Endothelial cell of umbilical vein (primary cell): ENCODE measurements at regions not wholly inside any gene's neighbourhood (a gene's known extent, or its start where the extent isn't known, plus 50 kb on each side); places are given as distances from the start of the nearest gene placed in this dataset.

ENCODE experiments used
- BruUV-seq: library from RNA; stranded (reverse); fragments of 400-500 nt; replicated peaks from 2 replicates; lab custom pipeline; 2021; lab: Mats Ljungman, UMichigan
- CTCF ChIA-PET: fragments of 300-600, 350-600 bp; sonication (Branson Sonifier 250); formaldehyde crosslinking; loops from one replicate; lab custom pipeline; 2021; ENCODE audit warnings: antibody characterized with exemption, inconsistent platforms; lab: Charles Lee
- POLR2A ChIA-PET: fragments of 300-600, 350-600 bp; sonication (Branson Sonifier 250); formaldehyde crosslinking; loops from one replicate; lab custom pipeline; 2021; ENCODE audit warnings: antibody characterized with exemption, inconsistent platforms; lab: Charles Lee
- DNase-seq: peaks from one replicate; pipeline ENCODE4 v3.0.0-alpha.2; 2011; ENCODE audit warnings: low read depth, low spot score
- FAIRE-seq: peaks from 2 replicates; lab custom pipeline; 2011; peaks lifted over from hg19 to GRCh38; lab: Jason Lieb, UNC
- H2AFZ ChIP-seq: 2 replicates; pipeline ENCODE4 v1.6.0; 2012; ENCODE audit warnings: low read depth, low read length, control low read depth, inconsistent platforms
- H3K27ac ChIP-seq: 2 replicates; pipeline ENCODE4 v1.5.1; 2011; ENCODE audit warnings: low read depth, mild to moderate bottlenecking, control low read depth, low read length, moderate library complexity; ENCODE audit not compliant: insufficient read depth
- H3K27me3 ChIP-seq, 2 experiments: 2 replicates each; pipeline versions ENCODE4 v1.6.0 to v1.6.1; 2011; ENCODE audit warnings: low read length in 2 of 2, mixed read lengths in 1 of 2; ENCODE audit not compliant: control insufficient read depth in 2 of 2, insufficient read depth in 2 of 2
- H3K36me3 ChIP-seq, 2 experiments: 2 replicates in 1 of 2; 3 replicates in 1 of 2; pipeline ENCODE4 v1.5.1; 2011; ENCODE audit warnings: low read length in 2 of 2, mild to moderate bottlenecking in 1 of 2, moderate library complexity in 1 of 2; ENCODE audit not compliant: control insufficient read depth in 2 of 2, insufficient read depth in 2 of 2; ENCODE audit errors: extremely low read depth in 1 of 2
- H3K4me1 ChIP-seq: 3 replicates; pipeline ENCODE4 v1.5.1; 2011; ENCODE audit warnings: mild to moderate bottlenecking, low read length; ENCODE audit not compliant: control insufficient read depth, insufficient read depth; ENCODE audit errors: extremely low read depth
- H3K4me2 ChIP-seq: 2 replicates; pipeline ENCODE4 v1.6.1; 2011; ENCODE audit warnings: low read length, control low read depth, mixed read lengths; ENCODE audit not compliant: insufficient read depth
- H3K4me3 ChIP-seq, 3 experiments: fragments of 200-600 bp in 1 of 3; sonication (generic), shearing (Covaris generic) in 1 of 3; replicated peaks in 1 of 3; 2 replicates each; pipeline ENCODE4 v1.5.1; 2011 to 2016; ENCODE audit warnings: control low read depth in 3 of 3, low read length in 3 of 3, mild to moderate bottlenecking in 2 of 3, inconsistent platforms in 1 of 3, low read depth in 1 of 3, moderate library complexity in 1 of 3; ENCODE audit not compliant: insufficient read depth in 1 of 3
- H3K79me2 ChIP-seq: 2 replicates; pipeline ENCODE4 v1.6.0; 2012; ENCODE audit warnings: low read length, inconsistent platforms; ENCODE audit not compliant: control insufficient read depth, insufficient read depth
- H3K9ac ChIP-seq: replicated peaks from 2 replicates; pipeline ENCODE3; 2011; ENCODE audit warnings: low read length, control low read depth; ENCODE audit not compliant: insufficient read depth; ENCODE audit errors: extremely low read depth
- H3K9me1 ChIP-seq: replicated peaks from 3 replicates; pipeline ENCODE4 v1.6.0; 2011; ENCODE audit warnings: mild to moderate bottlenecking, low read length; ENCODE audit not compliant: control insufficient read depth, insufficient read depth; ENCODE audit errors: extremely low read depth
- H3K9me3 ChIP-seq: replicated peaks from 2 replicates; pipeline ENCODE4 v1.5.1; 2012; ENCODE audit warnings: low read length, inconsistent platforms; ENCODE audit not compliant: control insufficient read depth, insufficient read depth
- H4K20me1 ChIP-seq: replicated peaks from 2 replicates; pipeline ENCODE3; 2011; ENCODE audit warnings: mild to moderate bottlenecking, low read length; ENCODE audit not compliant: control insufficient read depth, insufficient read depth; ENCODE audit errors: extremely low read depth
- CTCF ChIP-seq, 2 donors: IDR thresholded peaks; 1 replicate in 1 of 2; 2 replicates in 1 of 2; pipeline ENCODE4 v1.5.1; 2011; ENCODE audit warnings: low read length in 2 of 2, mild to moderate bottlenecking in 2 of 2, moderate library complexity in 2 of 2, control low read depth in 1 of 2, inconsistent platforms in 1 of 2, low read depth in 1 of 2; ENCODE audit not compliant: insufficient read depth in 1 of 2; ENCODE audit errors: extremely low read depth in 1 of 2
- EZH2 ChIP-seq: IDR thresholded peaks from 2 replicates; pipeline ENCODE4 v1.6.1; 2012; ENCODE audit warnings: borderline replicate concordance, low read depth, mild to moderate bottlenecking, moderate library complexity, low read length, inconsistent platforms; ENCODE audit not compliant: severe bottlenecking
- FOS ChIP-seq: IDR thresholded peaks from 2 replicates; pipeline ENCODE4 v1.6.1; 2011; ENCODE audit warnings: mild to moderate bottlenecking, low read length, moderate library complexity, borderline replicate concordance; ENCODE audit not compliant: insufficient read depth
- GATA2 ChIP-seq: IDR thresholded peaks from 2 replicates; pipeline ENCODE4 v1.7.0; 2011; ENCODE audit warnings: low read depth, mild to moderate bottlenecking, moderate library complexity, mixed read lengths, low read length; ENCODE audit not compliant: insufficient read length, insufficient read depth
- JUN ChIP-seq: IDR thresholded peaks from 2 replicates; pipeline ENCODE4 v1.6.1; 2011; ENCODE audit warnings: borderline replicate concordance, low read depth; ENCODE audit not compliant: insufficient read length, insufficient read depth
- MAX ChIP-seq: IDR thresholded peaks from 2 replicates; pipeline ENCODE4 v1.6.1; 2011; ENCODE audit not compliant: insufficient read depth, insufficient read length
- MYC ChIP-seq: IDR thresholded peaks from one replicate; pipeline ENCODE4 v1.6.1; 2011; ENCODE audit warnings: mild to moderate bottlenecking, low read depth, low read length
- POLR2A ChIP-seq: IDR thresholded peaks from 2 replicates; pipeline ENCODE4 v1.6.1; 2012; ENCODE audit warnings: low read depth, mild to moderate bottlenecking, control low read depth, low read length
- POLR2AphosphoS5 ChIP-seq: IDR thresholded peaks from 2 replicates; pipeline ENCODE4 v1.6.1; 2012; ENCODE audit warnings: low read depth, mild to moderate bottlenecking, control low read depth, low read length, moderate library complexity; ENCODE audit not compliant: insufficient read depth
- dilution Hi-C: fragments of 300-500 bp; cut with MboI; formaldehyde crosslinking; loops from one replicate; pipeline ENCODE4 v1.15.0; 2019; ENCODE audit warnings: low sequenced_read_pairs; ENCODE audit not compliant: extremely low pct_ligation_motif_present
- intact Hi-C: fragments of 100-400 bp; cut with micrococcal nuclease; formaldehyde crosslinking; loops from one replicate; pipeline ENCODE4 v1.10.0; 2022

GRCh38 chr2:220152281-220152935 is 525.0 kb downstream of the SLC4A3 start:
- no peaks in the 10 kb centered on the region for H3K27me3 ChIP-seq
- no peak overlapping the region for H3K9ac ChIP-seq
- no peak overlapping the region for H3K4me2 ChIP-seq
- DNase-seq = no peak
- no peaks in the 10 kb centered on the region for H4K20me1 ChIP-seq
- BruUV-seq = no TSS peak
- no peaks in the 10 kb centered on the region for H3K9me1 ChIP-seq
- no peak for FAIRE-seq
- no peak overlapping the region for H3K4me3 ChIP-seq
- ChIA-PET CTCF (no interaction called here), POLR2A (no interaction called here)
- H3K27ac ChIP-seq = no peak overlapping the region
- intact Hi-C loops (no loop called here), dilution Hi-C loops (no loop called here)
- no peaks in the 10 kb centered on the region for H3K36me3 ChIP-seq
- no peak overlapping the region for H2AFZ ChIP-seq
- peaks cover 4% of the 10 kb centered on the region for H3K9me3 ChIP-seq
- no peaks in the 10 kb centered on the region for H3K79me2 ChIP-seq
- no peak for TF ChIP-seq FOS
- no peak for TF ChIP-seq CTCF (IDR thresholded peaks at IDR 0.05; ENCODE audit: extremely low read depth in 1 of 2, insufficient read depth in 1 of 2, low read depth in 1 of 2, low read length in 2 of 2)
- TF ChIP-seq POLR2A = no peak
- no peak for TF ChIP-seq EZH2
- H3K4me1 ChIP-seq = no peaks in the 10 kb centered on the region

- Histone ChIP-seq H3K4me3 (no peak overlapping the region), H3K9me3 (peaks cover 4% of the 10 kb centered on the region), H3K9ac (no peak overlapping the region), H3K36me3 (no peaks in the 10 kb centered on the region), H3K27me3 (no peaks in the 10 kb centered on the region), H3K9me1 (no peaks in the 10 kb centered on the region), H4K20me1 (no peaks in the 10 kb centered on the region), H3K4me1 (no peaks in the 10 kb centered on the region), H2AFZ (no peak overlapping the region), H3K79me2 (no peaks in the 10 kb centered on the region), H3K27ac (no peak overlapping the region), H3K4me2 (no peak overlapping the region)
- POLR2A ChIA-PET = no interaction called here
- dilution Hi-C loops (no loop called here), intact Hi-C loops (no loop called here)
- no TSS peak for BruUV-seq
- CTCF ChIA-PET = no interaction called here
- no peak for DNase-seq
- no peak for FAIRE-seq
- TF ChIP-seq CTCF (IDR thresholded peaks at IDR 0.05; ENCODE audit: extremely low read depth in 1 of 2, insufficient read depth in 1 of 2, low read depth in 1 of 2, low read length in 2 of 2) (no peak), GATA2 (no peak), POLR2AphosphoS5 (no peak), MAX (no peak), MYC (no peak), JUN (no peak), EZH2 (no peak), FOS (no peak), POLR2A (no peak)
These were observed 525.7 kb downstream of the SLC4A3 start for GRCh38 chr2:220153118-220153517.
